ENCODE measurements at regions not wholly inside any gene's neighbourhood (a gene's known extent, or its start where the extent isn't known, plus 50 kb on each side); places are given as distances from the start of the nearest gene placed in this dataset.
A peak's percentile ranks its signal among the peaks of the same experiment; 100 is the strongest.

DNA sequence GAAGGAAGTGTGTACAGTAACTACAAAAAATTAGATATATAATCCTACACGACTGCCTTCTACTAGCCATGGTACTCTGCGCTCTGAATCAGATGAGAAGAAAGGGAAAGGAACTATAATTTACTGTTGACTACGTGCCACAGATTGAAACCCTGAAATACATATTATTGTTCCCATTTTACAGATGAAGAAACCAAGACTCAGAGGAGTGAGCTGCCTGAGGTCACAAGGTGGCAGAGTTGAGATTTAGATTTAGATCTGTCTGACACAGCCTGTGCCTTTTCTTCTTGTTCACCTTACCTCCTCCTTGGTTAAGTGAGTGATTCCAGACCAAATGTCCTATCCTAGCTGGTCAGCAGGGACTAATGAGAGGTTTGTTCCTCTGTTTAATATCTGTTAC, 61.6 kb upstream of the OR4E1 start:
- no peak for TF ChIP-seq GABPA (IDR thresholded peaks at IDR 0.05; ENCODE audit: low read depth)
- TF ChIP-seq, protein P1, sequence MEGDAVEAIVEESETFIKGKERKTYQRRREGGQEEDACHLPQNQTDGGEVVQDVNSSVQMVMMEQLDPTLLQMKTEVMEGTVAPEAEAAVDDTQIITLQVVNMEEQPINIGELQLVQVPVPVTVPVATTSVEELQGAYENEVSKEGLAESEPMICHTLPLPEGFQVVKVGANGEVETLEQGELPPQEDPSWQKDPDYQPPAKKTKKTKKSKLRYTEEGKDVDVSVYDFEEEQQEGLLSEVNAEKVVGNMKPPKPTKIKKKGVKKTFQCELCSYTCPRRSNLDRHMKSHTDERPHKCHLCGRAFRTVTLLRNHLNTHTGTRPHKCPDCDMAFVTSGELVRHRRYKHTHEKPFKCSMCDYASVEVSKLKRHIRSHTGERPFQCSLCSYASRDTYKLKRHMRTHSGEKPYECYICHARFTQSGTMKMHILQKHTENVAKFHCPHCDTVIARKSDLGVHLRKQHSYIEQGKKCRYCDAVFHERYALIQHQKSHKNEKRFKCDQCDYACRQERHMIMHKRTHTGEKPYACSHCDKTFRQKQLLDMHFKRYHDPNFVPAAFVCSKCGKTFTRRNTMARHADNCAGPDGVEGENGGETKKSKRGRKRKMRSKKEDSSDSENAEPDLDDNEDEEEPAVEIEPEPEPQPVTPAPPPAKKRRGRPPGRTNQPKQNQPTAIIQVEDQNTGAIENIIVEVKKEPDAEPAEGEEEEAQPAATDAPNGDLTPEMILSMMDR (IDR thresholded peaks at IDR 0.05; ENCODE audit: insufficient read depth, low read length): no peak
- TF ChIP-seq POLR2AphosphoS5 (IDR thresholded peaks at IDR 0.05; ENCODE audit: low read depth): no peak
- TF ChIP-seq, protein P2, sequence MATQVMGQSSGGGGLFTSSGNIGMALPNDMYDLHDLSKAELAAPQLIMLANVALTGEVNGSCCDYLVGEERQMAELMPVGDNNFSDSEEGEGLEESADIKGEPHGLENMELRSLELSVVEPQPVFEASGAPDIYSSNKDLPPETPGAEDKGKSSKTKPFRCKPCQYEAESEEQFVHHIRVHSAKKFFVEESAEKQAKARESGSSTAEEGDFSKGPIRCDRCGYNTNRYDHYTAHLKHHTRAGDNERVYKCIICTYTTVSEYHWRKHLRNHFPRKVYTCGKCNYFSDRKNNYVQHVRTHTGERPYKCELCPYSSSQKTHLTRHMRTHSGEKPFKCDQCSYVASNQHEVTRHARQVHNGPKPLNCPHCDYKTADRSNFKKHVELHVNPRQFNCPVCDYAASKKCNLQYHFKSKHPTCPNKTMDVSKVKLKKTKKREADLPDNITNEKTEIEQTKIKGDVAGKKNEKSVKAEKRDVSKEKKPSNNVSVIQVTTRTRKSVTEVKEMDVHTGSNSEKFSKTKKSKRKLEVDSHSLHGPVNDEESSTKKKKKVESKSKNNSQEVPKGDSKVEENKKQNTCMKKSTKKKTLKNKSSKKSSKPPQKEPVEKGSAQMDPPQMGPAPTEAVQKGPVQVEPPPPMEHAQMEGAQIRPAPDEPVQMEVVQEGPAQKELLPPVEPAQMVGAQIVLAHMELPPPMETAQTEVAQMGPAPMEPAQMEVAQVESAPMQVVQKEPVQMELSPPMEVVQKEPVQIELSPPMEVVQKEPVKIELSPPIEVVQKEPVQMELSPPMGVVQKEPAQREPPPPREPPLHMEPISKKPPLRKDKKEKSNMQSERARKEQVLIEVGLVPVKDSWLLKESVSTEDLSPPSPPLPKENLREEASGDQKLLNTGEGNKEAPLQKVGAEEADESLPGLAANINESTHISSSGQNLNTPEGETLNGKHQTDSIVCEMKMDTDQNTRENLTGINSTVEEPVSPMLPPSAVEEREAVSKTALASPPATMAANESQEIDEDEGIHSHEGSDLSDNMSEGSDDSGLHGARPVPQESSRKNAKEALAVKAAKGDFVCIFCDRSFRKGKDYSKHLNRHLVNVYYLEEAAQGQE (IDR thresholded peaks at IDR 0.05; ENCODE audit: insufficient replicate concordance, low read depth): no peak
- TF ChIP-seq SPI1 (IDR thresholded peaks at IDR 0.05; ENCODE audit: borderline replicate concordance, low read depth): no peak
- DNase-seq (ENCODE audit: low read depth in 1 of 2, low spot score in 1 of 2): no peak
- Histone ChIP-seq H3K4me3 (replicated peaks; ENCODE audit: insufficient read depth, low read length) (no peak overlapping the region), H3K27me3 (ENCODE audit: insufficient read depth, poor library complexity, severe bottlenecking) (peaks cover 5% of the 10 kb centered on the region), H3K27ac (replicated peaks) (no peak overlapping the region)

DNA sequence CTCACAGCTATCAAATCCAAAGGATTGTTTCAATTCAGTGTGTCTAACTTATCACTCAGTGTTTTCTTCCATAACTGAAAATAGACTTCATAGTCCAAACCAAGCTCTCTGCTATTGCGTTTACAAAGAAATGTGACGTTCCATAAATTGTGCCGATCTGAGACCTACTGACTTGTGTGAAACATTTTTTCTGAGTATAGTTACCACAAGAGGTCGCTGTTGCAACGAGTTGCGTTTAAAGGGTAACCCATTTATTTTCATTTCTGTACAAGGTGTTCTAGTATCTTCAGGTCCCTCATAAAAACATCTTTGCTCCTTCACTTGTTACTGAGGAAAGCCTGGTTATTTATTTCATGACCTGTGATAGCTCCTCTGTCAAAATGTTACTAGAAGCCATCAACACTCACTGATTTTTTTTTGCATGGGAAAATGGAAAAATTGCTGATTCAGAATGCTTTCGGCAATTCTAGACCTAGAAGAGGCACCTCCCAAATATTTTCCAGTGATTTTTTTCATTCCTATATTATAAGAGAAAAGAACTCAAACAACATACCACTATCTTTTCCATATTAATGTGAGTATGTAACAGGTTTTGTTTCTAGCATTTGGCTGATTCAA, 60.9 kb upstream of the OR4E1 start:
- DNase-seq (ENCODE audit: low read depth in 1 of 2, low spot score in 1 of 2): peak; percentile 17 to 45
- no peak for TF ChIP-seq GABPA (IDR thresholded peaks at IDR 0.05; ENCODE audit: low read depth)
- TF ChIP-seq, protein P1 (IDR thresholded peaks at IDR 0.05; ENCODE audit: insufficient read depth, low read length): peak; percentile 42
- no peak for TF ChIP-seq SPI1 (IDR thresholded peaks at IDR 0.05; ENCODE audit: borderline replicate concordance, low read depth)
- TF ChIP-seq, protein P2 (IDR thresholded peaks at IDR 0.05; ENCODE audit: insufficient replicate concordance, low read depth): no peak
- Histone ChIP-seq H3K4me3 (replicated peaks; ENCODE audit: insufficient read depth, low read length) (no peak overlapping the region), H3K27ac (replicated peaks) (no peak overlapping the region), H3K27me3 (ENCODE audit: insufficient read depth, poor library complexity, severe bottlenecking) (peaks cover 5% of the 10 kb centered on the region)

DNA sequence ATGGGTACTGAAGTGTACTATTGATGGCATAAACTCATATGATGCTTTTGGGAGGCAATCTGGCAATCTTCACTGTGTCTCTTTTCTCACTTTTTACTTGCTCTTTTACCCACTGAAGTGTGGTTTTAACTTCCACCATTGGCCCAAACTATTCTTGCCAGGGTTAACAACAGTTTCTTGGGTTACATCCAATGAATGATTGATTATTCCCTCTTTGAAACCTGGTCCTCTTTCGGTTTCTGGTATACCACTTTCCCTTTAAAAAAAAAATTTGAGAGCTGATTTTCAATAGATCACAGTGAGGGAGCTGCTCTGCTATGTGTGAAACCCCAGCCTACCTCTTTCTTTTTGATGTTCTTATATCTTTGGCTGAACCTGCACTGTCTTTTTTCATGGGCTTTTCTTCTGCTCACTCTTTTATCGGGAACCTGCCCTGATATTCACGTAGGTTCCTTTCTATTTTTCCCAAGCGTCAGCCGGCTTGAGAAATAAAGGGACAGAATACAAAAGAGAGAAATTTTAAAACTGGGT, 56.1 kb upstream of the OR4E1 start:
- Histone ChIP-seq H3K27me3 (ENCODE audit: insufficient read depth, poor library complexity, severe bottlenecking) (peaks cover 3% of the 10 kb centered on the region), H3K27ac (replicated peaks) (no peak overlapping the region), H3K4me3 (replicated peaks; ENCODE audit: insufficient read depth, low read length) (no peak overlapping the region)
- TF ChIP-seq SPI1 (IDR thresholded peaks at IDR 0.05; ENCODE audit: borderline replicate concordance, low read depth): no peak
- TF ChIP-seq, protein P1 (IDR thresholded peaks at IDR 0.05; ENCODE audit: insufficient read depth, low read length): no peak
- TF ChIP-seq, protein P2 (IDR thresholded peaks at IDR 0.05; ENCODE audit: insufficient replicate concordance, low read depth): no peak
- no peak for TF ChIP-seq POLR2AphosphoS5 (IDR thresholded peaks at IDR 0.05; ENCODE audit: low read depth)
- no peak for TF ChIP-seq GABPA (IDR thresholded peaks at IDR 0.05; ENCODE audit: low read depth)
- no peak for DNase-seq (ENCODE audit: low read depth in 1 of 2, low spot score in 1 of 2)
